22Rv1 (cell line): ENCODE measurements at regions not wholly inside any gene's neighbourhood (a gene's known extent, or its start where the extent isn't known, plus 50 kb on each side); places are given as distances from the start of the nearest gene placed in this dataset.
A peak's percentile ranks its signal among the peaks of the same experiment; 100 is the strongest.

ENCODE experiments used
- CTCF ChIP-seq: fragments of 450-650 bp; IDR thresholded peaks from 2 replicates; pipeline ENCODE4 v1.5.1; 2017; ENCODE audit warnings: mild to moderate bottlenecking
- ZFX ChIP-seq: fragments of 450-650 bp; IDR thresholded peaks from 2 replicates; pipeline ENCODE4 v1.6.1; 2017; ENCODE audit warnings: antibody characterized with exemption, borderline replicate concordance

- TF ChIP-seq CTCF = peak; percentile 84
- TF ChIP-seq ZFX = no peak
Measured at GRCh38 chr21:27700974-27701614, 734.2 kb upstream of the ADAMTS5 start.
